ENCODE measurements at regions not wholly inside any gene's neighbourhood (a gene's known extent, or its start where the extent isn't known, plus 50 kb on each side); places are given as distances from the start of the nearest gene placed in this dataset.
"Not testable (repeated sequence)": the region's sequence is repeated elsewhere in the genome, so short reads cannot be mapped to it uniquely, and the experiment has no call there.

DNA sequence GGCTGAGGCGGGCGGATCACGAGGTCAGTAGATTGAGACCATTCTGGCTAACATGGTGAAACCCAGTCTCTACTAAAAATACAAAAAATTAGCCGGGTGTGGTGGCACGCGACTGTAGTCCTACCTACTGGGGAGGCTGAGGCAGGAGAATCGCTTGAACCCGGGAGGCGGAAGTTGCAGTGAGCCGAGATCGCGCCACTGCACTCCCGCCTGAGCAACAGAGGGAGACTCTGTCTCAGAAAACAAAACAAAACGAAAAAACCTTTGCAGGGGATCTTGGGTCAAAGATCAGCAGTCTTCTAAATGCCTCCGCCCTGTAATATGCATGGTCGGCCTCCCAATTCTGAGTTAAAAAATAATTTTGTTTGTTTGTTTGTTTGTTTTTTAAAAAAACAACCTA is 340.9 kb upstream of the PRKCQ start:
- TF ChIP-seq, protein P1, sequence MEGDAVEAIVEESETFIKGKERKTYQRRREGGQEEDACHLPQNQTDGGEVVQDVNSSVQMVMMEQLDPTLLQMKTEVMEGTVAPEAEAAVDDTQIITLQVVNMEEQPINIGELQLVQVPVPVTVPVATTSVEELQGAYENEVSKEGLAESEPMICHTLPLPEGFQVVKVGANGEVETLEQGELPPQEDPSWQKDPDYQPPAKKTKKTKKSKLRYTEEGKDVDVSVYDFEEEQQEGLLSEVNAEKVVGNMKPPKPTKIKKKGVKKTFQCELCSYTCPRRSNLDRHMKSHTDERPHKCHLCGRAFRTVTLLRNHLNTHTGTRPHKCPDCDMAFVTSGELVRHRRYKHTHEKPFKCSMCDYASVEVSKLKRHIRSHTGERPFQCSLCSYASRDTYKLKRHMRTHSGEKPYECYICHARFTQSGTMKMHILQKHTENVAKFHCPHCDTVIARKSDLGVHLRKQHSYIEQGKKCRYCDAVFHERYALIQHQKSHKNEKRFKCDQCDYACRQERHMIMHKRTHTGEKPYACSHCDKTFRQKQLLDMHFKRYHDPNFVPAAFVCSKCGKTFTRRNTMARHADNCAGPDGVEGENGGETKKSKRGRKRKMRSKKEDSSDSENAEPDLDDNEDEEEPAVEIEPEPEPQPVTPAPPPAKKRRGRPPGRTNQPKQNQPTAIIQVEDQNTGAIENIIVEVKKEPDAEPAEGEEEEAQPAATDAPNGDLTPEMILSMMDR (IDR thresholded peaks at IDR 0.05) = not testable (repeated sequence)
- not testable (repeated sequence) for TF ChIP-seq ZFX (IDR thresholded peaks at IDR 0.05; ENCODE audit: borderline replicate concordance)
